Calu3 (cell line): ENCODE measurements at regions not wholly inside any gene's neighbourhood (a gene's known extent, or its start where the extent isn't known, plus 50 kb on each side); places are given as distances from the start of the nearest gene placed in this dataset.

Experiments used
- BruUV-seq: library from RNA; stranded (reverse); fragments of 400-500 nt; replicated peaks from 2 replicates; lab custom pipeline; 2021; lab: Mats Ljungman, UMichigan
- CTCF ChIA-PET: fragments of 300-600 bp; sonication (Branson Sonifier 250); formaldehyde crosslinking; loops from one replicate; lab custom pipeline; 2022; ENCODE audit warnings: antibody characterized with exemption; lab: Charles Lee
- DNase-seq: peaks from one replicate; pipeline ENCODE4 v3.0.0; 2022
- H3K27ac Mint-ChIP-seq: one replicate; pipeline ENCODE4 v1.8.0; 2022; ENCODE audit warnings: mixed read lengths; ENCODE audit not compliant: unreplicated experiment
- H3K27me3 Mint-ChIP-seq: one replicate; pipeline ENCODE4 v1.8.0; 2022; ENCODE audit warnings: mixed read lengths; ENCODE audit not compliant: unreplicated experiment
- H3K36me3 Mint-ChIP-seq: one replicate; pipeline ENCODE4 v1.8.0; 2022; ENCODE audit warnings: mild to moderate bottlenecking, moderate library complexity, mixed read lengths; ENCODE audit not compliant: insufficient read depth, unreplicated experiment
- H3K4me1 Mint-ChIP-seq: one replicate; pipeline ENCODE4 v1.8.0; 2022; ENCODE audit warnings: mild to moderate bottlenecking, low read depth, mixed read lengths; ENCODE audit not compliant: unreplicated experiment
- H3K4me3 Mint-ChIP-seq: one replicate; pipeline ENCODE4 v1.8.0; 2022; ENCODE audit warnings: mild to moderate bottlenecking, low read depth, moderate library complexity, mixed read lengths; ENCODE audit not compliant: unreplicated experiment
- H3K9me3 Mint-ChIP-seq: one replicate; pipeline ENCODE4 v1.8.0; 2022; ENCODE audit warnings: low read depth, mixed read lengths; ENCODE audit not compliant: unreplicated experiment
- CTCF ChIP-seq: fragments of 200-600 bp; IDR thresholded peaks from one replicate; pipeline ENCODE4 v1.8.0; 2022; ENCODE audit warnings: antibody characterized with exemption; ENCODE audit not compliant: unreplicated experiment
- intact Hi-C: fragments of 100-400 bp; cut with micrococcal nuclease; formaldehyde crosslinking; loops from one replicate; pipeline ENCODE4 v1.10.0; 2022; ENCODE audit not compliant: unreplicated experiment

GRCh38 chr9:749716-750115, 91.8 kb upstream of the DMRT1 start:
- TF ChIP-seq CTCF, result no peak
- H3K27me3 Mint-ChIP-seq, result no peaks in the 10 kb centered on the region
- DNase-seq, result no peak
- intact Hi-C loops, result no loop called here
- H3K9me3 Mint-ChIP-seq, result no peaks in the 10 kb centered on the region
- H3K4me1 Mint-ChIP-seq, result no peaks in the 10 kb centered on the region
- BruUV-seq, result no TSS peak
- CTCF ChIA-PET, result no interaction called here
- no peak overlapping the region for H3K27ac Mint-ChIP-seq
- H3K4me3 Mint-ChIP-seq, result no peak overlapping the region
- peaks cover 4% of the 10 kb centered on the region for H3K36me3 Mint-ChIP-seq

- BruUV-seq, result no TSS peak
- intact Hi-C loops, result no loop called here
- TF ChIP-seq CTCF, result no peak
- H3K9me3 Mint-ChIP-seq, result no peaks in the 10 kb centered on the region
- no peaks in the 10 kb centered on the region for H3K27me3 Mint-ChIP-seq
- CTCF ChIA-PET, result interaction anchor here (0.6 kb wide), 1 partner anchor 8 kb away, joined by 7 read pairs; no protein-coding TSS in a partner anchor
- H3K36me3 Mint-ChIP-seq, result no peaks in the 10 kb centered on the region
- H3K4me3 Mint-ChIP-seq, result no peak overlapping the region
- DNase-seq, result no peak
- no peak overlapping the region for H3K27ac Mint-ChIP-seq
- no peaks in the 10 kb centered on the region for H3K4me1 Mint-ChIP-seq
Measured at GRCh38 chr9:750249-750967, 91.1 kb upstream of the DMRT1 start.

- TF ChIP-seq CTCF, result no peak
- Mint-ChIP-seq H3K27me3 (no peaks in the 10 kb centered on the region), H3K4me3 (no peak overlapping the region), H3K27ac (no peak overlapping the region), H3K4me1 (no peaks in the 10 kb centered on the region), H3K36me3 (no peaks in the 10 kb centered on the region), H3K9me3 (no peaks in the 10 kb centered on the region)
- no TSS peak for BruUV-seq
- CTCF ChIA-PET, result interaction anchor here (0.6 kb wide), 1 partner anchor 9 kb away, joined by 7 read pairs; no protein-coding TSS in a partner anchor
- DNase-seq, result no peak
- intact Hi-C loops, result no loop called here
Measured at GRCh38 chr9:751137-752051, 90.1 kb upstream of the DMRT1 start.

GRCh38 chr9:752201-752600, 89.3 kb upstream of the DMRT1 start:
- Mint-ChIP-seq H3K36me3 (no peaks in the 10 kb centered on the region), H3K4me1 (no peaks in the 10 kb centered on the region), H3K27me3 (no peaks in the 10 kb centered on the region), H3K9me3 (no peaks in the 10 kb centered on the region), H3K27ac (no peak overlapping the region), H3K4me3 (no peak overlapping the region)
- CTCF ChIA-PET, result no interaction called here
- intact Hi-C loops, result no loop called here
- BruUV-seq, result no TSS peak
- no peak for TF ChIP-seq CTCF
- no peak for DNase-seq
